ENCODE measurements at regions not wholly inside any gene's neighbourhood (a gene's known extent, or its start where the extent isn't known, plus 50 kb on each side); places are given as distances from the start of the nearest gene placed in this dataset.

GRCh38 chr5:69033690-69034089 is 60.1 kb upstream of the SLC30A5 start:
- DNase-seq (ENCODE audit: low read depth): no peak

- no peak for DNase-seq (ENCODE audit: low read depth)
Observed at GRCh38 chr5:69034898-69035297, 58.9 kb upstream of the SLC30A5 start.

GRCh38 chr5:69035665-69036064 is 58.1 kb upstream of the SLC30A5 start:
- no peak for DNase-seq (ENCODE audit: low read depth)

GRCh38 chr5:69038539-69038938 is 55.3 kb upstream of the SLC30A5 start:
- DNase-seq (ENCODE audit: low read depth): no peak

- no peak for DNase-seq (ENCODE audit: low read depth)
Observed at GRCh38 chr5:69039829-69040228, 54.0 kb upstream of the SLC30A5 start.

- no peak for DNase-seq (ENCODE audit: low read depth)
Observed at GRCh38 chr5:69042500-69042899, 51.3 kb upstream of the SLC30A5 start.

- DNase-seq (ENCODE audit: low read depth): peak; percentile 80
Observed at GRCh38 chr5:69042915-69043654, 50.7 kb upstream of the SLC30A5 start.

- DNase-seq (ENCODE audit: low read depth): no peak
Observed at GRCh38 chr5:69043655-69043996, 50.2 kb upstream of the SLC30A5 start.

Measured in non-pigmented ciliary epithelial cell (primary cell).